HG02943 (cell line): ENCODE measurements at regions not wholly inside any gene's neighbourhood (a gene's known extent, or its start where the extent isn't known, plus 50 kb on each side); places are given as distances from the start of the nearest gene placed in this dataset.

Source experiments
- ATAC-seq: cut with Tn5 transposase; IDR thresholded peaks from one replicate; pipeline ENCODE4 v1.9.1; 2021; ENCODE audit warnings: mild to moderate bottlenecking, low read depth, moderate library complexity; ENCODE audit not compliant: unreplicated experiment

- ATAC-seq, result no peak
Observed at GRCh38 chr11:97964332-97965004, 1056.3 kb upstream of the CNTN5 start.

DNA sequence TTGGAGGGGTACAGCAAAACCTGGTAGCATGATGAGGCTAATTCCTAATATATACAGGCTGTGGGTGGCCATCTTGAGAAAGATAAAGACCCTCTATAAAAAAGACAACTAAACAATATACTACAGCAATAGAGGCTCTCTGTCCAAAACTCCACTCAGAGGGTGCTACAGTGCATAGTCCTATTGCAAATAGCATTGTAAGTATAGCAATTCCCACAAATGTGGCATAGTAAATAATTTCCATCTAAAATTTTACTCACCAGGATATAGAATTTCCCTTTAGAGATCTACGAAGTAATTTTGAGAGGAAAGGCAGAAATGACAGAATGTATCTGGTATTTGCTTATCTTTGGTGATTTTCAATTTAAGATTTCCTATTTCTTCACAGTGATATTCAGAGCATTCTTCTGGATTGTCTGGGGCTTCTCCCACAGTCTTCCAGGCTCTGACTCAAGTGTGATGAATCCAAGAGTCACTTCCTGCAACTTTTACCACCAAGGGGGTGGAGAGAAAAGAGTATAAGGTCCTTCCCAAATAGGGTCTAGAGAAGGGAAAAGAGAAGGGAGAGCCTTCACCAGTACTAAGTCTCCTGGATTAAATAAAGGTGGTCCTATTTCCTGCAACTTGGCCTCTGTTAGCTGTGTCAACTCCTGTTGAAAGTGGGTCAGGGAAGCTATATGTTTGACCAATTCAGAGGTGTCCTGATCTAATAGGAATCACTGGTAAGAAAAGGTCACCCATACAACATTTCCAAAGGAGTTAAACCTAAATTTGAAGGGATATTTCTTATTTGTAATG lies 1054.7 kb upstream of the CNTN5 start:
- ATAC-seq, result no peak

GRCh38 chr11:97966901-97967300 lies 1053.8 kb upstream of the CNTN5 start:
- no peak for ATAC-seq

- no peak for ATAC-seq
Observed at GRCh38 chr11:97968071-97968470, 1052.7 kb upstream of the CNTN5 start.

DNA sequence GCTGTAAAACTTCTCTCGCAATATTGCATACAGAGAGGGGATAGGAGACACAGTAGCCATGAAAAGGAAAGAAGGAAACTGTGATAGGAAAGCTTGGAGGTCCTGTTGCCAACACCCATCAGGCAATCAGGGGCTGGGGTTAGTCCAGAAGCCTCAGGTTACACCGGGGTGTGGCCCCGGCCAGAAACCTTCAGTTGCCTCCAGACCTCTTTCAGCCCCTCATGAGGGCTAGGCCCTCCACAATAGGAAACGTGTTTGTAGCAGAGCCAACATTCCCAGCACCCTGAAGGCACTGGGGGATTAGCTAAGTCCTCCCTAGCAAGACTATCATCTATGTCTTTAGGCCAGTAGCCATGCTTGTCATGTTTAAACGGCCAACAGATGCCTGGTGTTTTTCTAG lies 1048.0 kb upstream of the CNTN5 start:
- no peak for ATAC-seq

GRCh38 chr11:97973352-97973857 lies 1047.3 kb upstream of the CNTN5 start:
- no peak for ATAC-seq

GRCh38 chr11:97974798-97975498 lies 1045.8 kb upstream of the CNTN5 start:
- ATAC-seq, result no peak

DNA sequence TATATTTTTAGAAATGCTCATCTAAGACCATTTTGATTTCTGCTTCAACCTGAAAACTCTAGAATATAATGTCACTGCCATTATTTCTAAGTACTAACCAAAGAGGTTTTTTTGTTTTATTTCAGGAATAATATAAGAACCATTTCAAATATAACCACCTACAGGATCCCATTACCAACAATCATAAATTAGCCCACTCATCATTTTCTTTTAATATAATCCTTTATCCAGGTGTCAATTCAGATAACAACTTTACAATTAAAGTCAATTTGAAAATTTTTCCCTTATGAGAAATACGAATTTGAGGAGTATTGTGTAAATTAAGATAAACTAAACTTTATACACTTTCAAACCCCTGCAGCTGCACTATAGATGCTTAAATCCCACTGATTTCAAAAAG lies 1043.0 kb upstream of the CNTN5 start:
- no peak for ATAC-seq

GRCh38 chr11:97979741-97980140 lies 1041.0 kb upstream of the CNTN5 start:
- ATAC-seq, result no peak

DNA sequence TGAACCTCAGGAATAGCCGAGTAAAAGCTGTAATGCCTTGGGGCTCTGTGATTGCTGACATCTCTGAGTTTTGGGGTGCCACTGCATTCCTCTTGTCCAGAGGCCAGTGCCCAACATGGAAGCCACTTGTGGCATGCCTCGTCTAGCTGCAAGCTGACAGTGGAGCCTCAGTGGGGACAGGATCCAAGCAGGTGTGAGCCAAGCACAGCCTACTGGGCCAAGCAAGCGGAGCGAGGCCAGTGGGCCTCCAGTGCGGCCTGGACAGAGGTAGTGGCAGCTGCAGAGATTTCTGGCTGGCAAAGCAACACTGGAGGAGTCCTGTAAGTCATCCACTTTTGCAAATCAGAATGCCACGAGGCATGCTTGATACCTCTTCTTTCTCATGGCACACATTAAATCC lies 1038.2 kb upstream of the CNTN5 start:
- ATAC-seq, result no peak

DNA sequence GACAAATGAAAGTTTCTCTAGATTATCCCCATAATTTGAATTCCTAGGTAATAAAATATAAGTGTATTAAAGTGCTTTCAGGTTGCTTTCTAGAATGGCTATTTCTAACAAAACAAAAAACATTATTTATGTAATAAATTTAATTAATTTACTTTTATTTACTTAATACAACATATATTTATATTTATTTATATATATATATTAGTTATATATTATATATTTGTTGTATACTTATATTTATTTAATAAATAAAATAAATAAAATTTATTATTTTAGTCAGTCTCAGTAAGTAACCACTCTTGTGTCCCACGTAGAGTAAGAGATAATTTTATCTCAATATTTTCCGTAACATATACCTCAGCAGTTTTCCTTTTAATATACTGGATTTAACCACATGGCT lies 1031.6 kb upstream of the CNTN5 start:
- no peak for ATAC-seq

DNA sequence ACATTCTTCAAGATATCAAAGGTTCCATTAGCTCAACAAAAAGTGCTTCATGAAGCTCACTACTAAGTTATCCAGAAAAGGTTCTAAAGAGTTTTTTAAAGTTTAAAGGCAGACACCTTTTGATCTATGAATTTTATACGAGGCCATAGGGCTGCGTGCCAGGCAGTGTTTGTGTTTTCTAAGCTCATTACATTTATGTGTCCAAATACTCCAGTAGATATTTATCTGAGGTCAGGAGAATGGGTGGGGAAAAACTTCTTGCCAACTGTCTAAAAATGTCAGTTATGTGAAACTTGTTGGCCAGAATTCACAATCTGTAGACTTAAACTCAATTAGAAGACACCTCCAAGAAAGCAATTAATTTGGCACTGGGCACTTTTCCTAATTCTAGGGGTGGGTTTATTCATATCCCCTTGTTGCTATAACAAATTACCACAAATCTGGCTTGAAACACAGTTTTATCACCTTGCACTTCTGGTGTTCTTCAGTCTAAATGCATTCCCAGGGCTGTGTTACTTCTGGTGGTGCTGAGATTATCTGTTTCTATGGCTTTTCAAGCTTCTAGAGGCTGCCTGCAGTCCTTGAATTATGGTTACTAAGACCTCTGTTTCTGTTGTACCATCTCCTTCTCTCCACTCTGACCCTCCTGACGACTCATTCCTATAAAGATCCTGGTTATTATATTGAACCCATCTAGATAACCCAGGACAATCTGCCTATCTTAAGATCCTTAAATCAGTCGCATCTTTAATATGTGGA lies 1030.4 kb upstream of the CNTN5 start:
- no peak for ATAC-seq

- no peak for ATAC-seq
Observed at GRCh38 chr11:97993562-97993961, 1027.2 kb upstream of the CNTN5 start.

- ATAC-seq, result no peak
Observed at GRCh38 chr11:97995874-97996273, 1024.9 kb upstream of the CNTN5 start.

DNA sequence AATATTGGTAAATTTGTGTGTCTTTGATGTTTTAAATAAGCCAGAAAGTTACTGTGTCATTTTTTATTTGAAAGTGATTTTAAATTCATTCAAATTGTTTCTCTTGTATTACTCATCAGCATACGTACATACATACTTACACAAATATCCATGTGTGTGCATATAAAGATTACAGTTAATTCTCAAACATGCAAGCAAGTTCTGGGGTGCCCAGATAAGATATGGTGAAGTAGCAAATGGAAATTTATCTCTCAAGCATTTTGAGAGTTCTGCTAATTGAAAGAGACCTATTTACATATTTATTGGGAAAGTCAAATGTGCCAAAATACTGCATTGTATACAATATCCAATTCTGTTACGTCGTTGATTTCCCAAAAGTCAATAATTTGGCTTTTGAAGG lies 1024.0 kb upstream of the CNTN5 start:
- no peak for ATAC-seq

DNA sequence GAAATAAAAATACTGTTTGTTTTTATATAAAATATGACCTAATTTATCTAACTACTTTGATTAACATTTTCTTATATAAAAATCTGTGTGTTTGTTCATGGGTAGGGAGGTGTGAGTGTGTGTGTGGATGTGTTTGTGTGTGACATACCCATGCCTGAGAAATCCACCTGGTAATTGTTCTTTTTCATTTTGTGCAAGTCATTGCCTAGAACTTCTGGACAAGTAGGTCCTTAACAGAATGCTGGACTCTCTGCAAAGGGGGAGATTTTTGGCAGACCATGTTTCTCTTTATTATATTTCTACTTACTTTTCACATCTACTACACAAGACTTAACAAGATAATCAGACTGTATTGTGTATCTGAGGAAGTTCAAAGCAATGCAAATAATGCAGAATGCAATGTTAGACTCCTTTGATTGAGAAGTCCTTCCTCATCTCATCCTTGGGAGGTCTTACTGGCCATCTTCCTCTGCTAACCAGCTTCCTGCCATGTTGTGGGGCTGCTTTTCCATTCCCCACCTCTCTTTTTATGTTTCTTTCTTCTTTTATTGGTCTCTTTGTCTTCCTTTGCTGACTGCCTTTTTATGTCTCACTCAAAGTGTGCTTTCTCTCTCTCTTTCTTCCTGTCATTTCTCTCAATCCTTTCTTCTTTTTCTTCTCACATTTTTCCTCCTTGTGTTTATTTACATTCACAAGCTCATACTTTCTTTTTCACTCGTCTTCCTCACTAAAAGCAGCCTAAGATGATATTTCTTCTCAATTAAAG lies 1017.0 kb upstream of the CNTN5 start:
- ATAC-seq, result no peak

DNA sequence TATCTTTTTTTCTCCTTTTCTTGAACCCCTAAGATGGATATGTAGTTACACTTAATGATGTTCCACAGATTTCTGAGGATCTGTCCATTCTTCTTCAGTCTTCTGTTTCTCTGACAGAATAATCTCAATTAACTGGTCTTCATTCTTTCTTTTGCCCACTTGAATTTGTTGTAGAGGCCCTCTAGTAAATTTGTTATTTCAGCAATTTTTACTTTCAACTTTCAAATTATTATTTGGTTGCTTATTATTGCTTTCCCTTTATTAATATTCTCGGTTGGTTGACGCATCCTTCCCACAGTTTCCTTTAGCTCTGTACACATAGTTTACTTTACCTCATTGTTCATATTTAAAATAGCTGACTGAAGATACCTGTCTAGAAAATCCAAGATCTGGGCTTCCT lies 1013.7 kb upstream of the CNTN5 start:
- no peak for ATAC-seq

DNA sequence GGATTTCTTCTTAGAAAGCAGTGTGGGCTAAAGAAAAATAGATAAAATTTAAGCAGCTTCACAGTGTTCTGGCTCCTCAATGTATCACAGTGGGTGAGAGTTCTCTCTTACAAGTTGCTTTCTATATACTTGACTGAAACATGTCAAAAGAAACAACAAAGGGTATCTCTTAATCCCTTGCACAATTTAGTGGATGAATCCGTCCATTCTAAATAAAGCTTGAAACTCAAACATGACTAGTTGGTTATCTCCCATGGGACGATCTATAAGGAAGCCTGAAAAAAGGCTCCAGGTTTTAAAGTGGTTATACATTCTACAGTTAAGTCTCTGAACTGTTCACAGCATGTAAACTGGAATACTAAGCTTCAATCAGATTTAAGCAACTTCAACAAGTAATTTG lies 993.1 kb upstream of the CNTN5 start:
- ATAC-seq, result no peak

DNA sequence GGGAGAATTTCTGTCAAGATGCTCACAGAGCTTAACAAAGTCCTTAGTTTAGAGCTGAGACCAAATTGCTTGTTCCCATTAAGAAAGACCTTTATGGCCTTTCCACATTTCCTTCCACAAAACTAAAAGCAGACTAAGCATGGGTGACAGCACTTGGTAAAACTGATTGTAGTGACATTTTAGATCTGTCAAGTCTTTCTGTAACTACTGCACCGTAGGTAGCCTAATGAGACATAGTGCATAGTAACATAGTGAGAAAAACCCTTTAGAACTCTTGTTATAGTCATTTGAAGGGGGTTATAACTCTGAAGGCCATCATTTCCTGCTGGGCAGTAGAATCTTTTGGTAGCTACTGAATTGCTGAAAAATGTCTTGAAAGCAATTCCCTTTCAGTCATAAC lies 990.9 kb upstream of the CNTN5 start:
- ATAC-seq, result no peak

DNA sequence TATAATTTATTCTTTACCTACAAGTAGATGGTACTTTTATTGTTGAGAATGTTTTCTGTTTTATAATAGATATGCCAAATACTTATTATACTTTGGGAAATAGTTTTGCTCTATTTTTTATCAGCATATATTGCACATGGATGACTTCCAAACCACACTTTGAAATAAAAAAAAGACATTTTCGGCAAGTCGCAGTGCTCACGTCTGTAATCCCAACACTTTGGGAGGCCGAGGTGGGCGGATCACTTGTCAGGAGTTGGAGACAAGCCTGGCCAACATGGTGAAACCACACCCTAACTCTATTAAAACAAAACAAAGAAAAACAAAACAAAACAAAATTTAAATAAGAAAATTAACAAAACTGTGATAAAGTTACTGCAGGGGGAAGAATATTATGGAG lies 983.9 kb upstream of the CNTN5 start:
- no peak for ATAC-seq
